ENCODE measurements at regions not wholly inside any gene's neighbourhood (a gene's known extent, or its start where the extent isn't known, plus 50 kb on each side); places are given as distances from the start of the nearest gene placed in this dataset.
A peak's percentile ranks its signal among the peaks of the same experiment; 100 is the strongest.

DNA sequence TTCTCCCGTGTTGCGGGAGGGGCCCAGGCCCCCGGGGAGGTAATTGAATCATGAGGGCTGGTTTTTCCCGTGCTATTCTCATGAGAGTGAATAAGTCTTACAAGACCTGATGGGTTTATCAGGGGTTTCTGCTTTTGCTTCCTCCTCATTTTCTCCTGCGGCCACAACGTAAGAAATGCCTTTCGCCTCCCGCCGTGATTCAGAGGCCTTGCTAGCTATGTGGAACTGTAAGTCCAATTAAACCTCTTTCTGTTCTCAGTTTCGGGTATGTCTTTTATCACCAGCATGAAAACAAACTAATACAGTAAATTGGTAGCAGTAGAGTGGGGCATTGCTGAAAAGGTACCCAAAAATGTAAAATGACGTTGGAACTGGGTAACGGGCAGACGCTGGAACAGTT lies 1035.1 kb downstream of the DTWD2 start (continued):
- TF ChIP-seq KLF5 (IDR thresholded peaks at IDR 0.05; ENCODE audit: partially characterized antibody) (no peak), POLR2AphosphoS2 (IDR thresholded peaks at IDR 0.05; ENCODE audit: low read depth, low read length) (no peak), CHD4 (IDR thresholded peaks at IDR 0.05) (no peak), SMARCA5 (IDR thresholded peaks at IDR 0.05) (no peak), HDGF (IDR thresholded peaks at IDR 0.05) (no peak)

GRCh38 chr5:117947836-117948235 lies 1040.5 kb downstream of the DTWD2 start:
- ChIA-PET CTCF (interaction anchor here (0.6 kb wide), 1 partner anchor 175 kb away, joined by 4 read pairs; no protein-coding TSS in a partner anchor), POLR2A (no interaction called here), RAD21 (ENCODE audit: unreplicated experiment) (no interaction called here), SMC1A (ENCODE audit: uncharacterized antibody, unreplicated experiment) (interaction anchor here (1.1 kb wide), 1 partner anchor 13 kb away, joined by 4 read pairs; no protein-coding TSS in a partner anchor)
- Histone ChIP-seq H3K27ac (ENCODE audit: control insufficient read depth, insufficient read depth) (no peak overlapping the region), H4K20me1 (ENCODE audit: control insufficient read depth, insufficient read depth) (no peaks in the 10 kb centered on the region), H2AFZ (ENCODE audit: control insufficient read depth, low read depth, low read length) (no peak overlapping the region), H3K9me3 (replicated peaks; ENCODE audit: control insufficient read depth, insufficient read depth, low read length) (no peaks in the 10 kb centered on the region), H3K4me3 (no peak overlapping the region), H3K79me2 (ENCODE audit: control insufficient read depth, insufficient read depth, low read length) (no peaks in the 10 kb centered on the region), H3K4me2 (ENCODE audit: control insufficient read depth, insufficient read depth) (no peak overlapping the region), H3K27me3 (replicated peaks in 1 of 2; ENCODE audit: control insufficient read depth in 2 of 2, insufficient read depth in 2 of 2, low read length in 1 of 2) (no peaks in the 10 kb centered on the region), H3K9ac (ENCODE audit: control insufficient read depth, insufficient read depth, low read length) (no peak overlapping the region), H3K4me1 (ENCODE audit: control insufficient read depth, insufficient read depth, low read length) (no peaks in the 10 kb centered on the region), H3K36me3 (ENCODE audit: control insufficient read depth in 2 of 2, insufficient read depth in 2 of 2, low read length in 1 of 2) (no peaks in the 10 kb centered on the region)
- ATAC-seq = peak; percentile 70
- no TSS peak for BruUV-seq (replicated peaks)
- in situ Hi-C loops (cut with MboI) = no loop called here
- no peak for FAIRE-seq
- DNase-seq (ENCODE audit: low read depth, low spot score) = no peak
- TF ChIP-seq SUZ12 (IDR thresholded peaks at IDR 0.05; ENCODE audit: unreplicated experiment) (no peak), POU2F2 (IDR thresholded peaks at IDR 0.05; ENCODE audit: borderline replicate concordance, low read depth, low read length) (no peak), RUNX3 (IDR thresholded peaks at IDR 0.05; ENCODE audit: low read length) (peak; percentile 35; the same call in 1 of the 2 replicates), BMI1 (IDR thresholded peaks at IDR 0.05; ENCODE audit: borderline replicate concordance) (no peak), RELA (IDR thresholded peaks at IDR 0.05; ENCODE audit: borderline replicate concordance, partially characterized antibody) (no peak), NFIC (IDR thresholded peaks at IDR 0.05; ENCODE audit: low read depth, low read length) (peak; percentile 49; the same call in 1 of the 2 replicates), MTA3 (IDR thresholded peaks at IDR 0.05; ENCODE audit: borderline replicate concordance, low read length) (no peak), JUNB (IDR thresholded peaks at IDR 0.05) (peak; percentile 53)
- TF ChIP-seq, protein P1, sequence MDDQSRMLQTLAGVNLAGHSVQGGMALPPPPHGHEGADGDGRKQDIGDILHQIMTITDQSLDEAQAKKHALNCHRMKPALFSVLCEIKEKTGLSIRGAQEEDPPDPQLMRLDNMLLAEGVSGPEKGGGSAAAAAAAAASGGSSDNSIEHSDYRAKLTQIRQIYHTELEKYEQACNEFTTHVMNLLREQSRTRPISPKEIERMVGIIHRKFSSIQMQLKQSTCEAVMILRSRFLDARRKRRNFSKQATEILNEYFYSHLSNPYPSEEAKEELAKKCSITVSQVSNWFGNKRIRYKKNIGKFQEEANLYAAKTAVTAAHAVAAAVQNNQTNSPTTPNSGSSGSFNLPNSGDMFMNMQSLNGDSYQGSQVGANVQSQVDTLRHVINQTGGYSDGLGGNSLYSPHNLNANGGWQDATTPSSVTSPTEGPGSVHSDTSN (IDR thresholded peaks at IDR 0.05; ENCODE audit: insufficient replicate concordance, low read depth, low read length) = no peak
- TF ChIP-seq, protein P2, sequence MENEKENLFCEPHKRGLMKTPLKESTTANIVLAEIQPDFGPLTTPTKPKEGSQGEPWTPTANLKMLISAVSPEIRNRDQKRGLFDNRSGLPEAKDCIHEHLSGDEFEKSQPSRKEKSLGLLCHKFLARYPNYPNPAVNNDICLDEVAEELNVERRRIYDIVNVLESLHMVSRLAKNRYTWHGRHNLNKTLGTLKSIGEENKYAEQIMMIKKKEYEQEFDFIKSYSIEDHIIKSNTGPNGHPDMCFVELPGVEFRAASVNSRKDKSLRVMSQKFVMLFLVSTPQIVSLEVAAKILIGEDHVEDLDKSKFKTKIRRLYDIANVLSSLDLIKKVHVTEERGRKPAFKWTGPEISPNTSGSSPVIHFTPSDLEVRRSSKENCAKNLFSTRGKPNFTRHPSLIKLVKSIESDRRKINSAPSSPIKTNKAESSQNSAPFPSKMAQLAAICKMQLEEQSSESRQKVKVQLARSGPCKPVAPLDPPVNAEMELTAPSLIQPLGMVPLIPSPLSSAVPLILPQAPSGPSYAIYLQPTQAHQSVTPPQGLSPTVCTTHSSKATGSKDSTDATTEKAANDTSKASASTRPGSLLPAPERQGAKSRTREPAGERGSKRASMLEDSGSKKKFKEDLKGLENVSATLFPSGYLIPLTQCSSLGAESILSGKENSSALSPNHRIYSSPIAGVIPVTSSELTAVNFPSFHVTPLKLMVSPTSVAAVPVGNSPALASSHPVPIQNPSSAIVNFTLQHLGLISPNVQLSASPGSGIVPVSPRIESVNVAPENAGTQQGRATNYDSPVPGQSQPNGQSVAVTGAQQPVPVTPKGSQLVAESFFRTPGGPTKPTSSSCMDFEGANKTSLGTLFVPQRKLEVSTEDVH (IDR thresholded peaks at IDR 0.05; ENCODE audit: low read depth, partially characterized antibody) = no peak
- intact Hi-C loops (cut with micrococcal nuclease; ENCODE audit: unreplicated experiment) = no loop called here
- 0% methylated on average over 2 of the region's 2 CpGs for WGBS (ENCODE audit: insufficient coverage, insufficient replicate concordance, low lambda C conversion rate, missing lambda C conversion rate)

Measured in GM12878 (cell line).